Stimulated activated CD4-positive, alpha-beta T cell treated with anti-CD3 and anti-CD28 coated beads, Interleukin-12 subunit alpha, Interleukin-12 subunit beta, amount 100 ng/mL, for 24 hours (primary cell): ENCODE measurements at regions not wholly inside any gene's neighbourhood (a gene's known extent, or its start where the extent isn't known, plus 50 kb on each side); places are given as distances from the start of the nearest gene placed in this dataset.

ENCODE experiments used
- DNase-seq, 2 experiments: peaks; one replicate each; pipeline ENCODE4 v3.0.0-alpha.2; 2020; ENCODE audit warnings: low read depth in 2 of 2

DNA sequence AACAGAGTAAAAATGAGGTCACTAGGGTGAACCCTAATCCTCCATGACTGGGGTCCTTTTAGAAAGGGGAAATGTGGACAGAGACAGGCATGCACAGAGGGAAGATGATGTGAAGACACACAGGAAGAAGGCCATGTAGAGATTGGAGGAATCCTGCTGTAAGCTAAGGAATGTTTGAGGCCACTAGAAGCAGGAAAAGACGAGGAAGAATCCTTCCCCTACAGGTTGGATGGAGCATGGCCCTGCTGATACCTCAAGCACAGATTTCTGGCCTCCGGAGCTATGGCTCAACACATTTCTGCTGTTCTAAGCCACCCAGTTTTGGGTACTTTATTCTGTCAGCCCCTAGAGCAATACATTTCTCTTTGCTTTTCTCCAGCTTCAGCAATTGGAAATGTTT lies 486.9 kb downstream of the MIAT start:
- no peak for DNase-seq

DNA sequence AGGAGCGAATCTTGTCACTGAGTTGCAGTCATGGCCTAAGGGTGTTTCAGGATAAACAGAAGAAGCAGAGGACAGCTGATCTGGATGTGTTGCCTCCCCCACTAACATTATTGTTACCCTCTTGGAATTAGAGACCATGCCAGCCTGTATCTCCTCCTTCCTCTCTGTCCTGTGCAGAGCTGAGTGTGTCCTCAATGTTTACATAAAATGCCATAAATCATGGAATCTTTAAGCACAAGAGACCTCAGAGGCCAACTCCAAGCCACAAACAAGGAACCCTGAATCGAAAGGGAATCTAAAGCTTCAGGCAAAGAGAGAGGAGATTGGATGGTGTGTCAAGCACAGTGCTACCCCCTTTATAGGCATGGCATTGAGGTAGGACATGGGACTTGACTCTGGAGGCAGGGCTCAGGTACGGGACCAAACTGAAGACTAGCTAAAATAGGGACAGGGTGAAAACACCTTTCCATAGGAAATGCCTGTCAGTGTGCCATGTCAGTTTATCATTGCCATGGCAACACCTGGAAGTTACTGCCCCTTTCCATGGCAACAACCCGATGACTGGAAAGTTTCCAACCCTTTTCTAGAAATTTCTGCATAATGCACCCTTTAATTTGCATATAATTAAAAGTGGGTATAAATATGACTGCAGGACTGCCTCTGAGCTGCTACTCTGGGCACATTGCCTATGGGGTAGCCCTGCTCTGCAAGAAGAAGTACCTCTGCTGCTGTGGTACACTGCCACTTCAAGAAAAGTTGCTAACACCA lies 489.7 kb downstream of the MIAT start:
- no peak for DNase-seq

DNA sequence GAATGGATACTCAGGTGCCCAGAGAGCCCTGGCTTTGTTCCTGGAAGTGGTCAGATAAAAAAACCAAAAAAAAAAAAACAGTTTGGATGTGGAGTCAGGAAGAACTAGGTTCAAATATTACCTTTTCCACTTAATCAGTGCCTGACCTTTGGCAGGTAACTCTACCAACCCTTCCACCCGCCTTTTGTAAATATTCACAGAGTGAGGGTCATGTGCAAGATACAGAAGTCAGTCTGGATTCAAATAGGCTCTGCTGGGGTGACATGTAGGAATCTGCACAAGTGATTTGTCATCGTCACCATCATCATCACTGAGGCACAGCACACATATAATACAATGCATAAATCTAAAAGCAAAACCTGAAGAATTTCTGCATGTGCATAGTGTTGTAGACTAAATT lies 490.7 kb downstream of the MIAT start:
- no peak for DNase-seq

DNA sequence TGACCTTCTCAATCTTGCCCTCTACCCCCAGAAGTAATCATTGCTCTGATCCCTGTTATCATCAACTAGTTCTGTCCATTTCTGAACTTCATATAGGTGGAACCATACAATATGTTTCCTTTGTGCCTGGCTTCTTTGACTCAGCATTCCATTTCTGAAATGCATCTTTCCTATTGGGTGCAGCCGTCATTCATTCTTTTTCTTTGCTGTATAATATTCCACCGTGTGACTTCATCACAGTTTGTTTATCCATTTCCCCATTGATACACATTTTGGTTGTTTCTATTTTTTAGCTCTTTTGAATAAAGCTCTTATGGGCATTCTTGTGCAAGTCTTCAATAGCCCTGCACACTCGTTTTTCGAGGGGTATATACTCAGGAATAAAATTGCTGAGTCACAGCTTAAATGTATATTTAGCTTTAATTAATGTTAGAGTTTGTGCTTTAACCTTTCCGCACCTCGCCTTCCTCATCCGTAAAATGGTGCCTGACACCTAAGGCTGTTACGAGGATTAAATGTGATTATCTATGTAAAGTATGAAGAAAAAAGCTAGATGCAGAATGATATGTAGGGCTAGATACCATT lies 491.6 kb downstream of the MIAT start:
- DNase-seq = no peak

DNA sequence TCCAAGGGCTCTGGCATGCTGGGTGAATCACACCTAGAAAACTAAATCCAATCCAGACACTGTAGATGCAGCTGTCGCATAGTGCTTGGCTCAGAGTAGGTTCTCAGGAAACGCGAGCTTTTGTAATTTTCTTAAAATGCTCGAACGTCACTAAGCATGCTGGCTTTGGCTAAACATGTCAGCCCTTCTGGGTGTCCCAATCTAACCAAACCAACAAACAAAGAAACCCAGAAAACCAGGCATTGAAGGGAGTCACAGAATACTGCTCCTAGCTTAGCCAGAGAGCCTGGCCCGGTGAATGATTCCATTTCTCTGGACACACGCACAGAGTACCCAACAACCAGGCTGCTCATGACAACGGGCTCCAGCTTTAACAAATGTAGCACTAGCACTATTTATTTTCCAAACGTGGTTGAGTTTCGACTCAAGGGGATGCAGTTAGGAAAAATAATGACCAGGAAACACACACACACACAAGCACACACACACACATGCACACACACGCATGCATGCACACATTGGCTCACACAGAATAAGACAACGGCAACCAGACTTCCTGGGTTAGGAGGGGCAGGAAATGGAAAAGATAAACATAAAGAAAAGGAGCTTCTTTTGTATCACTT lies 492.6 kb downstream of the MIAT start:
- DNase-seq = no peak

DNA sequence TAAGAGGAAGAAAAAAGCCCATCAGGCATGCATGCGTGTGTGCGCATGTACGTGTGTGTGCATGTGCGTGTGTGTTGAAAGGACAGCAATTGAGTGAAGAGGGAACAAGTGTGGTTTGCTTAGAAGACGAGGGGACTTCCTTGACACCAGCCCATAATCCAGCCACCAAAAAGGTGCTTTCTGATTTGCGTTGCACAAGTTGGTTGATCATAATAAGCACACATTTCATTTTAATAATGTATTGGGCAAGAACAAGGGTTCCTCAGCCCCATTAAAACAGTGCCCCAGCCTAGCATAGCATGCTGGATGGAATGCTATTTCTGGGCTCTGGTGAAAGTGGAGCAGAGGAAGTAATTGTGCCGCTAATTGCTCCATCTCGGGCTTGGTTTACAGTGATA lies 493.2 kb downstream of the MIAT start:
- no peak for DNase-seq

DNA sequence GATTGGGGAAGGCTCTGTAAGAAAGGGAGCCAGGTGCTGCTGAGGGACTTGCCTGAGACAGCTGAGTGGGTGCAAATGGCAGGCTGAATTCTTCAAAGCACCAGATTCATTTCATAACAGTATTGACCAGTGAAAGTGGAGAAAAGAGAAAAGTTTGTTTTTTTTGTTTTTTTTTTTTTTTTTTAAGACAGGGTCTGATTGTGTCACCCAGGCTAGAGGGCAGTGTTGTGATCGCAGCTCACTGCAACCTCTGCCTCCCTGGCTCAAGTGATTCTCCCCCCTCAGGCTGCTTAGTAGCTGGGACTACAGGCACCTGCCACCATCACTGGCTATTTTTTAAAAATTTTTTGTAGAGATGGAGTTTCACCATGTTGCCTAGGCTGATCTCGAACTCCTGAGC lies 494.0 kb downstream of the MIAT start:
- no peak for DNase-seq

DNA sequence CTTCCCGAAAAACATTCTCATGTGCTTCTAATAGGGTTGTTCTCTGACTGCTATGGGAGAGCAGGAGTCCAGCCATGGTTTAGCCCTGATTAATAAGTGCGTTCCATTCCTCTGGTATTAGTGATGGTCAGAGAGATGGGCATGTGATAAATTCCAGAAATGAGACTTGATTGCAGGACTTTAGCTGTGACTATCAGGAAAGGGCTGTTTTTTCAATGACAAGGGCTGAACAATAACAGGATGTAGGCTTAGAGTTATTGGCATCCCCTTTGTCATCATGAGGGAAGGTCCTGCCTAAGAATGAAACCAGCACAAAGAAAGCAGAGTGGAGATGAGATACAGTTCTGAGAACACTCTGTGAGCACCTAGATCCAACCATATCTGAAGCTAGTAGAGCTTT lies 494.6 kb downstream of the MIAT start:
- DNase-seq = no peak

DNA sequence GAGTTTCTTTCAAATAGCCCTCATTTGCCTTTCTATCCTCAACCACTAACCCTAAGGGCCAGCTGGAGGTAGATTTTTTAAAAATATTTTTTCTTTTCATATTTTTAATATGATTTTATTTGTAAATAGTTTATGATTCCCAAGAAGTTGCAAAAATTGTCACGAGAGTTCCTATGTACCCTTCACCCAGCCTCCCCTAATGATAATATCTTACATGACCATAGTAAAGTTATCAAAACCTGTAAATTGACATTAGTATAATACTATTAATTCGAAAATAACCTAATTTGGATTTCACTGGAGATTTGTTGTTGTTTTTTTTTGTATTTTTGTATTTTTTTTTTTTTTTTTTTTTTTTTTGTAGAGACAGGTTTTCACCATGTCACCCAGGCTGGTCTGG lies 495.5 kb downstream of the MIAT start:
- DNase-seq = no peak

DNA sequence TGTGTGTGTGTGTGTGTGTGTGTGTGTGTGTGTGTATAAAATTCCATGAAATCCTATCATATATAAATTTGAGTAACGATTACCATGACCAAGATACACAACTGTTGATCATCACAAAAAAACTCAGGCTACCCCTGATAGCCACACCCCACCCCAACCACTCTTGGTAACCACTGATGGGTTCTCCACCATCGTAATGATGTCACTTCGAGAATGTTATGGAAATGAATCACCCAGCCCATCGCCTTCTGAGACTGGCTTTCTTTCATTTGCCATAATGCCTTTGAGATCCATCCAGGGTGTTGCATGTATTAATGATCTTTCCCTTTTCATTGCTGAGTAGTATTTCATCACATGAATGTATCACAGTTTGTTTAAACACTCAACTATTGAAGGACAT lies 496.0 kb downstream of the MIAT start:
- no peak for DNase-seq

DNA sequence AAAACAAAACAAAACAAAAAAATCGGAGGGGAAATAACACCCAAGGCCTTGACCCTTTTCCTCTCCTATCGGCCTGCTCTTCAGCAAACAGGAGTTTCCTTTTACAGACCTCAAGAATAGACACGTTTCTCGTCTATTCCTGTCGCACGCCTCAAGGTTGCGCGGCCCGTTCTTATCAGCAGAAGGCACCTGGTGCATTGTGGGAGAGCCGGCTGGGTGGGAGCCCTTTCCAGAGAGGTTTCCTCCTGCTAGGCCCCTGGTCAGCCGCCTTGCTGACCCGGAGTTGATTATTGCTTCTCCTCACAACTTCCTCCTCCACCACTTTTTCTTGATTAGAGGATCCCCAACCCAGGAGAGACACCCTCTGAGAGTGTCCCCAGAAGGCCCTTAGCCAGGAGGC lies 497.3 kb downstream of the MIAT start:
- DNase-seq = no peak

DNA sequence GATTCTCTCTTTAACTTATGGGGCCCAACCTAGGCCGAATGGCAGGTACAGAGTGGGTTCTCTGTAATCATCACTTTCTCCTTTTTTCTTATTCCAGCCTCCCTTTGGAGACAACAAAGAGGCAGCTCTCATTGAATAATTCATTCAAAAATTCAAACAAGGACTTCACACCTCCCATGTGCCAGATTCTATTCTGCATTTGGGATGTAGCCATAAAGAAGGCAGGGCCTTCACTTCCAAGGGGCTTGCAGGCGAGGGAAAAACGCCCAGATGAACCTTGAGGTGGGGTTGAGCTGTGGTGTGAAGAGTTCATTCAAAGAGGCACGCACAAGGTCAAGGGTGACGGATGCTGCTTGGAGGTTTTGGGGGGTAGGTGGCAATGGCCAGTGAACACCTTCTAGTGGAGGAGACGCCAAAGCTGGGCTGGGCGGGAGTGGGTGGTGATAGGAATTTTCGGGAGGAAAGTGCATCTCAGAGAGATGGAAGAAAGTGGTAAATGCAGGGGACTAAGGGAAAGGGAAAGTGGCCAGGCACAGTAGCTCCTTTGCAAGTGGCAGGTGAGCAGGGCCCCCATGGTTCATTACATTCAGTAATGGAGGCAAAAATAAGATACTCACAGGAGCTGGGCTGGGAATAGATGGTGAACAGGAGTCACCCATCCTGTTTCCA lies 499.6 kb downstream of the MIAT start:
- DNase-seq = no peak

DNA sequence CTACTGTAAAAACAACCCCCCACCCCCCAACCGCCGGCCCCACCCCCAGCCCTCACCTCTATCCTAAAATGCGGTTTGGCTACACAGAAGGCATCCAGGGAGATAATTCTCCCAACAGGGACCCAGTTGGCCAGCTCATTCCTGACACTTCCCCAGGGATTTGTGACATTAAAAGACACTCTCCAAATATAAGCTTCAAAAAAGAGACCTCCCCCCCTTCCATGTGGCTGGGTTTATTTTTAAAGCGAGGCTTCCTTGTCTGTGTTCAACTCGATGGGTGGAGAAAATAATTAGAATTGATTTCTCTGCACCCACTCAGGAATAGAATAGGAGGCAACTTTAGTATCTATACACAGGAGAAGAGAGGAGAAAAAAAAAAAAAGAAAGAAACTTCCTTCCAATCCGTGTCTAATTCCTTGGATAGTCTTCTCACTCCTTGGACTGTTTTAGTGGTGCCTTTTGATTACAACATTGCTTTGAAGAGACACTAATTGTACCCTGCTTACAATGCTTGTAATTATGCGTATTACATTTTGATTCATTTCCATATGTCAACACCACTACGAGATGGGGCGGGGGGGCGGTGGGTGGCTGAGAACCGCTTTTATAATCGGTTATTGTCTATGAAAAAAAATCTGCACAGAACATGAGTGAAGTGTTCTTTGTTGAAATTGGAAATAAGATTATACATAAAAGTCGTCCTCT lies 500.4 kb downstream of the MIAT start:
- no peak for DNase-seq

DNA sequence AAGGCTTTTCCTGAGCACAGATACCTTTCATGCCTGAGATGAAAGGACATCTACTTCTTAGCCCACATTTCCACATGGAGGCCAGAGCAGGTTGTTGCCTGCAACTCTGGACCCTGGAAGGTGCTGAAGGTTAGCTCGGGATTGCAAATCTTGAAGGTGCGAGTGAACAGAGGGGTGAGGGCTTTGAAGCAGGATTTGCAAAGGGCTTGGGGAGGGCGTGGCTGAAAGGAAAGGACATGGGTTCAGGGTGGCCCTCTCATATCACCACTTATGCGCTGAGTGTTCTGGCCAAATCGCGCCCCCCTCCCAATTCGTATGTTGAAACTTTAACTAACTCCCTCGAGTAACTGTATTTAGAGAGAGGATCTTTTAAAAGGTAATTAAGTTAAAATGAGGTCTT lies 501.6 kb downstream of the MIAT start:
- DNase-seq = no peak

DNA sequence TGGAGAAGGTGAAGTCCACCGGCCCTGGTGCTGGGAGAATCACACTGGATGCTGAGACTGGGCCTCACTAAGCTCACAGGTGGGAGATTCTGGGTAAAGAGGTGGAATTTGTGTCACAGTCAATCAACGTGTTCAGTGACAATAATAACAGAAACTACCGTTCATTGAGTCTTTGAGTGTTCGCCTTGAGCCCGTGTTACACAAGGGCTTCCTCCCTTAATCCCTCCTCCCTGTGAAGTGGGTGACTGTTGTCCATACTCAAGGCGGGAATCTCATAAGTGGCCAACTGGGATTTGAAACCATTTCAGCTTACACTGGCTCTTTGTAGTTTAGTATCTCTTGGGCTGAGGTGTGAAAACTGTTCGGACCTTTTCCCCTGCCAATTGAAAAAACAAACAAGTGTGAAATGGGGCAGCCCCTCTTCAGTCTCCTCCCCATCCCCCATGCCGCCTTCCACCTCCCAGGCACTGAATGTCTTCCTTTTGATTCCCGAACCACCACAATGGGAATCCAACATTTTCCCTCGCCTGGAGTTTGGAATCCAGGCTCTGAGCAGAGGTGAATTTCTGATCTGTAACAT lies 502.4 kb downstream of the MIAT start:
- no peak for DNase-seq

DNA sequence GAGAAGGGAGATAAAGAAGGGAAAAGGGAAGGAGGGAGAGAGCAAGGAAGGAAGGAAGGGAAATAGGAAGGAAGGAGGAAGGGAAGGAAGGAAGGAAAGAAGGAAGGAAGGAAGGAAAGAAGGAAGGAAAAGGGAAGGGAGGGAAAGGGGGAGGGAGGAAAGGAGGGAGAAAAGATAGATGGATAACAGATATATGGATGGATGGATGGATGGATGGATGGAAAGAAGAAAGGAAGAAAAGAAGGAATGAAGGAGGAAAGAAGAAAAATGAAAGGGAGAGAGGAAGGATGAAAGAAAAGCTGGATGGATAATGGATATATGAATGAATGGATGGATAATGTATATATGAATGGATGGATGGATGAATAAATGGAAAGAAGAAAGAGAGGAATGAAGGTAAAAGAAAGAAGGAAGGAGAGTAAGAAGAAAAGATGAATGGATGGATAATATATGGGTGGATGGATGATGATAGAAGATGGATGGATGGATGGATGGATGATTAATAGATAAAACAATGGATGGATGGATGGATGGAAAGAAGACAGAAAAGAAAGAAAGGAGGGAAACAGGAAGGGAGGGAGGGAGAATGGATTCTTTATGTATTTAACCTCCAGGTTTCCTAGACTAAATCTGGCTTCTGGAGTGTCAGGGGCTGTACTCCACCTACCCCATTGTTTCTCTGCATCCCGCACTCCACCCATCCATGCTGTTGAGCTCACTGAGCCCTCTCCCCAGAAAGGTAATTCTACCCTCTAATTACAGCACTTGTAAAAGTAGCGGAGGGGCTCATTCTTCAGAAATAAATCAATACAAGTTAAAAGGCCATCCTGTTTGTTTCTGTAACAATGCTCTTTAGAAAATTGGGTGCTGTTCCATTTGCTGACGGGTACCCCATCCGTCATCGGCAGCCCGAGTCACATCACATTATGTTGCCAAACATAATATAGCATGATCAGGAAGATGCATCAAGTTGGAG lies 506.1 kb downstream of the MIAT start:
- no peak for DNase-seq

DNA sequence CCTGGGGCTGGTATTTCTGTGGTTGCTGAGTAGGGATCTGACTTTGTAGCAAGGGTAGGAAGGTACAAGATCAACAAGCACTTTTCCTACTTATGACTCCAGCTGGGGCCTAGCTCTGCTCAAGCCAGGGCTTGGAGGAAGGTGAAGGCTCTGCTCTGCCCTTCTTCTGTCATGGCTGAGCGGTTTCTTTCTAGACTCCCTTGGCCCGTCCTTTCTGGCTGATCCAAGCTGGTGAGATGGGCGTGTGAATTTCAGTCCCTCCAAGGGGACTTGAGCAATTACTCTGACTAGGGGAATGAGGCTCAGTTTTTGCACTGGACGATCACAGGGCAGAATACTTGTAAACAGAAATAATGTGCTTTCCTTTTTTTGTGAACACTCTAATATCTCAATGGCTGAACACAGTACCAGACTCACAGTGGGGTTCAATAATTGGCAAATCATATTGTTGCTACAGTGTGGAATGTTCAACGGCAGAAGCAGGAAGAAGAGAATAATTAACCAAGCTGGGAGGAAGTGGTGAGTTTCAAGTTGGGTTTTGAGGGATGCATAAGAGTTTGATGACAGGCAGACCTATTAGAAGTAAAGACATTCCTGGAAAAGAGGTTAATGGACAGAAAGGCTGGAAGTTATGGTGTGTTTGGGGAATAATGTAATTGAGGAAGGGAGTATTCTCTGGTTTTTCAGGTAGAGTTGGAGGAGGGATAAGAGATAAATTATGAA lies 507.6 kb downstream of the MIAT start:
- DNase-seq = no peak

DNA sequence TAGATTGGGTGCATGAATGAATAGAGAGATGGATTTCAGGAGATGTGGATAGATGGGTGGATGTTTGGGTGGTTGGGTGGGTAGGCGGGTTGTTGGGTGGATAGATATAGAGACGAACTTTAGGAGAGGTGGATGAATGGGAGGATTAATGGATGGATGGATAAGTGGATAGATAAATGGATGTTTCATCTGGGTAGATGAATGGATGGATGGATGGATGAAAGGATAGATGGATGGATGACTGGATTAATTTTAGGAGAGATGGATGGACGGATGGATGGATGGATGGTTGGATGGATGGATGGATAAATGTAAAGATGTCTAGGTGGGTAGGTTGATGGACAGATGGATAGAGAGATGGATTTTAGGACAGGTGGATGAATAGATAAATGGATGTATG lies 511.3 kb downstream of the MIAT start:
- no peak for DNase-seq

DNA sequence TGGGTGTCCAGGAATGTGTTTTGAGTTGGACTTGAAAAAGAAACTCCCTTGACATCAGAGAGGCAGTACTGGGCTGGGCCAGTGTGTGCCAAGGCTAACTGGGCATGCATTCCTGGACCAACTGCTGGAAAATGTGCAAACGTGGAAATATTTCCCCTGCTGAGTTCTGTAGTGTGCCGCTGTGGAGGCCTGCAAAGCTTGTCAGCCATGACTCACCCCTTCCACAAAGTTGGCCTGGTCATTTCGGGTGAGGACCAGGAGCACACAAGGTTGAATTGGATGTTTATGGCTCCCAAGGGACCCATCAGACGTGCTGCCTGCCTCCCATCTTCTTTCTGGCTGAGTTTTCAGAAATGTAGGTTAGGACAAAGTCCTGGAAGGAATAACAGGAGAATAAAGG lies 513.1 kb downstream of the MIAT start:
- DNase-seq = no peak

DNA sequence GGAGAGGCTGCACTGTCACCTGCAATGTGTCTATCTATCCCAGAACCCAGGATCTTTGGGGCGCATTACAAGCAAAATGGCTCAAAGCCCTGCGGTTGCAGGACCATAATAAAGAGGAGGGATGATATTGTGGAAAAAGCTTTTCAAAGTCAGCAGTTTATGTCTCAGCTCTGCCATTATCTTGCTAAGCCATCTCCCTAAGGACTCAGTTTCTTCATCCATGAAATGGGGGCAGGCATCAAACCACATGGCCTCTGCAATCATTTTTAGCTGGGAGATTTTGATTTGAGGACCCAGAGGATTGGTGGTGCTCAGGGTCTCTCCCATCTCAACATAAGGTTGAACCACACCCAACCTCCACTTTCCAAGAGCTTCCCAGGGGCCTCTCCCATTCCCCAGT lies 513.8 kb downstream of the MIAT start:
- no peak for DNase-seq
